ENCODE measurements at regions not wholly inside any gene's neighbourhood (a gene's known extent, or its start where the extent isn't known, plus 50 kb on each side); places are given as distances from the start of the nearest gene placed in this dataset.

- TF ChIP-seq CTCF (conservative IDR thresholded peaks at IDR 0.05; ENCODE audit: low read depth, low read length) (no peak), EZH2 (IDR thresholded peaks at IDR 0.05; ENCODE audit: borderline replicate concordance, low read depth, low read length, poor library complexity, severe bottlenecking) (no peak)
These were observed 300.0 kb downstream of the PIK3R1 start for GRCh38 chr5:68515514-68515913.

All from A673 (cell line).